Panc1 (cell line): ENCODE measurements at regions not wholly inside any gene's neighbourhood (a gene's known extent, or its start where the extent isn't known, plus 50 kb on each side); places are given as distances from the start of the nearest gene placed in this dataset.

Experiments
- ATAC-seq: fragments of 200-7000 bp; cut with Tn5 transposase; 2 replicates; pipeline ENCODE4 v1.9.1; 2020; ENCODE audit warnings: mild to moderate bottlenecking, moderate library complexity
- BruUV-seq: library from RNA; stranded (reverse); fragments of 400-500 nt; replicated peaks from 2 replicates; lab custom pipeline; 2021; lab: Mats Ljungman, UMichigan
- CTCF ChIA-PET: fragments of 300-600 bp; sonication (Branson Sonifier 250); formaldehyde crosslinking; loops from one replicate; lab custom pipeline; 2022; ENCODE audit warnings: antibody characterized with exemption; lab: Charles Lee
- POLR2A ChIA-PET: fragments of 300-600 bp; sonication (Branson Sonifier 250); formaldehyde crosslinking; loops from one replicate; lab custom pipeline; 2022; ENCODE audit warnings: antibody characterized with exemption; lab: Charles Lee
- DNase-seq: peaks from one replicate; pipeline ENCODE4 v3.0.0-alpha.2; 2010; ENCODE audit warnings: low read depth, low spot score
- H3K27ac ChIP-seq: 2 replicates; pipeline ENCODE4 v1.5.1; 2011; ENCODE audit warnings: mild to moderate bottlenecking, low read length, inconsistent platforms
- H3K27me3 ChIP-seq: fragments of 200-500 bp; sonication (Bioruptor generic); 2 replicates; pipeline ENCODE4 v1.6.0; 2014; ENCODE audit warnings: low read length, inconsistent platforms; ENCODE audit not compliant: control insufficient read depth, insufficient read depth
- H3K36me3 ChIP-seq: fragments of 200-500 bp; sonication (Bioruptor generic); 2 replicates; pipeline ENCODE4 v1.5.1; 2014; ENCODE audit warnings: inconsistent platforms, mild to moderate bottlenecking, low read length, moderate library complexity; ENCODE audit not compliant: control insufficient read depth, insufficient read depth
- H3K4me1 ChIP-seq: 2 replicates; pipeline ENCODE4 v1.5.1; 2011; ENCODE audit warnings: inconsistent platforms, mild to moderate bottlenecking, low read length, moderate library complexity; ENCODE audit not compliant: control insufficient read depth, insufficient read depth
- H3K4me3 ChIP-seq, 2 experiments: 2 replicates each; pipeline ENCODE4 v1.5.1; 2011 to 2012; ENCODE audit warnings: low read depth in 2 of 2, low read length in 2 of 2, mild to moderate bottlenecking in 2 of 2, inconsistent platforms in 1 of 2, moderate library complexity in 1 of 2
- H3K9me3 ChIP-seq: fragments of 200-500 bp; sonication (Bioruptor generic); 2 replicates; pipeline ENCODE4 v1.5.1; 2014; ENCODE audit warnings: low read depth, mild to moderate bottlenecking, inconsistent platforms, low read length, moderate library complexity; ENCODE audit not compliant: control insufficient read depth, insufficient read depth
- CTCF ChIP-seq: fragments of 450-650 bp; IDR thresholded peaks from 2 replicates; pipeline ENCODE4 v1.5.1; 2017; ENCODE audit warnings: mild to moderate bottlenecking
- POLR2AphosphoS5 ChIP-seq: IDR thresholded peaks from 2 replicates; pipeline ENCODE4 v1.6.1; 2012; ENCODE audit warnings: mild to moderate bottlenecking, low read depth, low read length, moderate library complexity
- REST ChIP-seq, 2 experiments: IDR thresholded peaks; 2 replicates each; pipeline ENCODE4 v1.6.1; 2011 to 2012; ENCODE audit warnings: low read depth in 2 of 2, control low read depth in 1 of 2, low read length in 1 of 2, mild to moderate bottlenecking in 1 of 2, moderate library complexity in 1 of 2; ENCODE audit not compliant: insufficient read depth in 1 of 2
- SIN3A ChIP-seq: IDR thresholded peaks from 2 replicates; pipeline ENCODE4 v1.6.1; 2012; ENCODE audit warnings: low read depth, mild to moderate bottlenecking, low read length, moderate library complexity, borderline replicate concordance; ENCODE audit not compliant: insufficient read depth
- TCF7L2 ChIP-seq: IDR thresholded peaks from 2 replicates; pipeline ENCODE4 v1.6.1; 2011; ENCODE audit warnings: mild to moderate bottlenecking, low read depth, low read length, inconsistent platforms
- in situ Hi-C: cut with HindIII; loops from 2 replicates; pipeline ENCODE4 v1.10.0; 2016; ENCODE audit warnings: low sequenced_read_pairs, low pct_unique_long_range_greater_than_20kb
- intact Hi-C: fragments of 100-400 bp; cut with micrococcal nuclease; formaldehyde crosslinking; loops from one replicate; pipeline ENCODE4 v1.10.0; 2022; ENCODE audit not compliant: unreplicated experiment

- ChIA-PET POLR2A (no interaction called here), CTCF (no interaction called here)
- no TSS peak for BruUV-seq
- intact Hi-C loops (no loop called here), in situ Hi-C loops (no loop called here)
- no peak overlapping the region for H3K4me3 ChIP-seq
- DNase-seq (no peak), ATAC-seq (no peak)
- H3K36me3 ChIP-seq: no peaks in the 10 kb centered on the region
- H3K27ac ChIP-seq: no peak overlapping the region
- no peaks in the 10 kb centered on the region for H3K9me3 ChIP-seq
- H3K27me3 ChIP-seq: no peaks in the 10 kb centered on the region
- H3K4me1 ChIP-seq: no peaks in the 10 kb centered on the region
- TF ChIP-seq POLR2AphosphoS5 (no peak), REST (IDR thresholded peaks at IDR 0.05; ENCODE audit: insufficient read depth in 1 of 2, low read depth in 2 of 2, low read length in 1 of 2) (no peak), SIN3A (no peak), TCF7L2 (no peak), CTCF (no peak)
Measured at GRCh38 chr20:16942756-16943155, 194.6 kb downstream of the OTOR start.

- Histone ChIP-seq H3K27ac (no peak overlapping the region), H3K27me3 (no peaks in the 10 kb centered on the region), H3K36me3 (no peaks in the 10 kb centered on the region), H3K4me3 (no peak overlapping the region), H3K4me1 (no peaks in the 10 kb centered on the region), H3K9me3 (no peaks in the 10 kb centered on the region)
- TF ChIP-seq CTCF (no peak), SIN3A (no peak), TCF7L2 (no peak), REST (IDR thresholded peaks at IDR 0.05; ENCODE audit: insufficient read depth in 1 of 2, low read depth in 2 of 2, low read length in 1 of 2) (no peak), POLR2AphosphoS5 (no peak)
- ATAC-seq (no peak), DNase-seq (no peak)
- BruUV-seq: no TSS peak
- ChIA-PET POLR2A (no interaction called here), CTCF (no interaction called here)
- in situ Hi-C loops (no loop called here), intact Hi-C loops (no loop called here)
Measured at GRCh38 chr20:16944745-16945144, 196.6 kb downstream of the OTOR start.
